HG03139 (cell line): ENCODE measurements at regions not wholly inside any gene's neighbourhood (a gene's known extent, or its start where the extent isn't known, plus 50 kb on each side); places are given as distances from the start of the nearest gene placed in this dataset.

ENCODE experiments used
- ATAC-seq: cut with Tn5 transposase; IDR thresholded peaks from one replicate; pipeline ENCODE4 v1.9.1; 2021; ENCODE audit not compliant: unreplicated experiment

DNA sequence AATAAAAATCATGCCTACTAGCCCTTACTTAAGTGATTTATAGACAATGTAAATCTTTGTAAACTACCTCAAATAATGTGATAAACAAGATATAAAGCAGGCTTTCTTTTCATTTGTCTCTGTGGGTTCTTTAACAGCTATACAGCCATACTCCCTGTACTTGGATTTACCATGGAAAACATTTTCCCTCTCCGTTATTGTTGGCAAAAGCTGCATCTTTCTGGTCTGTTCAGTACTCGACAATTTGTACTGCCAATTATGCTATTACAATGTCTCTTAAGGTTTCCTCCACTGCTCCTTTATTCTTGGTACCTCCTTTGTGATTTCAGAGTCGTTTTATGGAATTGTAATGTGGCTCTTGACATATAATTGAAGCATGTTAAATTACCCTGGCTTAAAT is 426.3 kb upstream of the PKDCC start:
- no peak for ATAC-seq

DNA sequence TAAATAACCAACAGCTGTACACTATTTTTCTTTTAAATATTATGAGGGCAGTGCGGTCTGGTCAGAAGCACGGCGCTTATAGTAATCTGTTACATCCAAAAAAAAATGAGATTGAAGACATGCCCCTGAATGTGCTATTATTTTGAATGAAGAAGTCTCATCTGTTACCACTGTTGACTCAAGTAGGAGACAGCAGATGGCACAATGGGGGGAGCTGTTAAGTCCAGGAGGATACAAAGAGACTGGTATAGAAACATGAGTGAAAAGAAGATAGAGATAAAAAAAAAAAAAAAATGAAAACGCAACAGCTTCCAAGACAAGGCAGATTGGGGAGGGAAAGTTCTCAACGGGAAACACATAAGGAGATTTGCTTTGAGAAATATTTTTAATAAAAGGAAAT is 425.5 kb upstream of the PKDCC start:
- no peak for ATAC-seq

DNA sequence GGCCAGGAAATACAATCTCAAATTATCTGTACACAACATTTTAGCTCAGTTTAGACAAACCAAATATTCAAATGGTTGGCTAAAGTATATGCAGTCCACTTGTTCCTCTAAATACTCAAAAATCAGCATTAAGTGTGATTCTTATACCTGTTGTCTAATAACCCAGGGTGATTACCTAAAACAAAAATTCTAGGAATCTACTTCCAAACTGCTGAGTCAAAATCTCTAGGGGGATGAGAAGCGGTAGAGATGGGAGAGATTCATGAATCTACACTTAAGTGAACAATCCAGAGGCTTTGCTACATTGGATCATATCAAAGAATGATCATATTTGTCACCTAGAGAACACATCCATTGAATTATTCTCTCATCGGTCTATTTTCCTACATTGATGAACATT is 420.9 kb upstream of the PKDCC start:
- ATAC-seq = no peak

DNA sequence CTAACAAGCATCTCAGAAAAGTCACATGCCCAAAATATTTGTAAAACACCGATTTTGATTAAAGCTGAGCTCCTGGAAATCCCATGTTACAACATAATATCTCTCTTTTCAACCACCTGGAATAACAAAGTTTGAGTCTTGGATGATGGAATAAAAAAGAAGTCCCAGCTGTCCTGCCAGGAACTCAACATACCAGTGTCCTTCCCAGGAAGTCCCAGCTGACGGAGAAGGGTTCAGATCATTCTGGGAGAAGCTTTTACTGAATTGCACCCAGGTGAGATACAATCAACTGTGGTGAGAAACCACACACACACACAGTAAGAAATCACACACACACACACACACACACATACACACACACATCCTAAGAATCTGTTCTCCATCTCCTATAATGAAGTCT is 413.1 kb upstream of the PKDCC start:
- ATAC-seq = no peak

DNA sequence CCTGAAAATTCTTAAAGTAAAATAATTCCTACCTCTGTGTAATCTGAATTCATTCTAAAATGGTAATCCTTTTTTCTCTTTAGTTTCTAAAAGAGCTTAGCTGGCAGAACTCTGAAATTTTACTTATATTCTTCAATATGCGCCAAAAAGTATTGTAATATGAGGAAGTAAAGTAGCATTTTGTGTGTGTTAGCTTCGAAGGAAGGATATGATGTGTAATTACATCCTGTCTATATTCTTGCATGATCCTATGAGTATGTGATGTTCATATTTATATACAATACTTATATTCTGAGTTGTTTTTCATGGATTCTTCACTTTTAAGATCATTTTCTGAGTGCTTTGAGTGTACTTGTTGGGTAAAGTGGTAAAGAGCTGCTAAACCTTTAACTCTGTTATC is 402.9 kb upstream of the PKDCC start:
- ATAC-seq = no peak

DNA sequence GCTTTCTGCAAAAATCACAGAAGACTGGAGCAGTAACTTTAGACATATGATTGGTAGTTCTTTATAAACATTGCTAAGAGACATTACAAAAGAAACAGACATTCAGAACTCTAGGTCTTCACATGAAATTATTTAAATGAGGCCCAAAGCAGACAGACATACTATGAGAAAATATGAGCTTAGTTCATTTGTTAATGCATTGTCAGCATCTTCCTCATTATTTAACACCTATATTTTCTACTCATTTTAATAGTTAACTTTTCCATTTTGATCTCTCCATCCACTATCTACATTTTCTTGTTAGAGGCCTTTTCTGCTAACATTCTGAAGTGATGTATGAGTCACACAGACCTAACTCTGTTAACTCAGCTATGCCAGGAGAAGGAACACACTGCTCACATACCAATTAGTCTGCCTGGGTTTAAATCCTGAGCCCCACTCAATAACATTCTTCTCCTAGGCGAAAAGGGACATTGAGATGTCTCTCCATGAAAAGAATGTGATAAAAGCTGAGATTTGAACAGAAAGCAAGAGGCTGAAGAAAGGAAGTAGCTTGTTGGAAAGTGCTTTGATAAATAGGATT is 400.3 kb upstream of the PKDCC start:
- ATAC-seq = no peak

DNA sequence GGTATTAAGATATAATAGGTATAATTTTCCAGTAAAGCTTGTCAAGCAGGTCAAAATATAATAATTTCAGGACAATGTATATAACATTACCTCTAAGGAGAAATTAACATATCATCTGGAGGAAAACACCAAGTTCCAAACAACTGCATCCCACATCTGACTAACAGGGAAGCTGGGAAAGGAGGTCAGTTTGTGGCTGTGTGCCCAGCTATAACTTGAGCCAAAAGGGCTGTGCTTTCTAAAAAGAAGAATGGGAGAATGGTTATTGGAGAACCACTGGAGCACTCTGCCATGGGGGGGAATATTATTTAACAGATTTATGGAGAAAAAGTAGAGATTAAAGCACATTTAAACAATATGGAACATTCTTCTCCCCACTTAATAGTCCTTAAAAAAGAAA is 390.6 kb upstream of the PKDCC start:
- ATAC-seq = no peak

DNA sequence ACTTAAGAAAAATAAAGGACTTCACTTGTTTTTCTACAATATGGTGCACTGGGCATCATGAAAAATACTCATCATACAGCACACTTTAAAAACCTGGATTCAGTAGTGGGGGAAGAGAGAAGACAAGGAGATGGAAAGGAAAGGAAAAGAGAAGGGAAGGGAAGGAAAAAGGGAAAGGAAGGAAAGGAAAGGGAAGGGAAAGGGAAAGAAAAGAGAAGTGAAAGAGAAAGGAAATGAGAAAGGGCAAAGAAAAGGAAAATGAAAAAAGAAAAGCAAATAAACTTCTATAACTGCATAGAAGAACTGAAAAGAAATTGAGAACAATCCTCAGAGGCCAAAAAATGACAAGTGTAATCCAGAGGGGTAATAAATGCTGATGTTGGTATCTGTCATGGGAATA is 388.1 kb upstream of the PKDCC start:
- no peak for ATAC-seq

DNA sequence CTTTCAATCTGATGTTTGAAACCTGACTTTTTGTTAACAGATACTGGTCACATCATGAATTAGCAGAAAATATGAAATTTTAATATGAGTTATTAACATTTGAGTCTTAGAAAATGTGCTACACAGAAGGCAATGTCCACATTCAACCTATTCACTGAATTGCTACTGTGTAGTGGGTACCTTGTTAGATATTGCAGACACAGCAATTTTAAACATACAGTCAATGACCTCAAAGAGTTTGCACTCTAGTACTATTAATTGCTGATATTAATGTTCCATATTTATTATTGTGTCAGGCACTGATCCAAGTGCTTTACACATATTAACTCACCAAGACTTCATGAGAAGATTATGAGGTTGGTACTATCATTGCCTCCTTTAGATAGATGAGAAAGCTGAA is 385.4 kb upstream of the PKDCC start:
- ATAC-seq = no peak

DNA sequence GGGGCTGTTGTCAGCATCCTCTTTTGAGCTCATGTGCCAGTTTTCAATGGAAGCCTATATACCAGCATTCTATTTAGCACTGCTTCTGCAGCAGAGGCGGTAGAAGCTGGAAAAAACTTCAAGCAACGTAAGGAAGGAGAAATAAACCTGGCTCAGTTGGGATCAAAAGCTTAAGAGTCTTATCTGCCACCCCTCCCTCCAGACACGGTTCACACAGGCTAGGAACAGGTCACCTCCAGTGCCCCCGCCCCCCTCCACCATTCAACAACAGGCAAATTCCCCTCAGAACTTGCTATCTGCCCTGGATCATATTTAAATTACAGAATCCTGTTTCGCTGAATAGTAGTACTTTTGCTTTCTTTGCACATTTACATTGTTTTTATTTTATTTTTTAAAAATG is 384.8 kb upstream of the PKDCC start:
- ATAC-seq = no peak

DNA sequence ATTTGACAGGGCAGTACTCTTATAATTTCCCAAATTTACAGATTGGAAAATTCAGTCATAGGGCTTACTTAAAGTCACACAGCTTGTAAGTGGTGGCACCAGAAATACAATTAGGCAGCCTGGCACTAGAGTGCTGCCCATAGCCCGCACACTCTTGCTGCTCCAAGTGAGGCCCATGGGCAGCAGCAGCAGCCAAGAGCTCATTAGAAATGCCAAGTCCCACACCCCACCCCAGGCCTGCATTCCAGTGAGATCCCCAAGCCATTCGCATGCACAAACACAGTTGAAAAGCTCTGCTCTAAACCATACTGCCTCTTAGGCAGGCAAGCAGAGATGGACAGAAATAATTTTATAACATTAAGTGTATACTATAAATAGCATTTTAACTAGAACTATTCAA is 379.3 kb upstream of the PKDCC start:
- ATAC-seq = no peak

DNA sequence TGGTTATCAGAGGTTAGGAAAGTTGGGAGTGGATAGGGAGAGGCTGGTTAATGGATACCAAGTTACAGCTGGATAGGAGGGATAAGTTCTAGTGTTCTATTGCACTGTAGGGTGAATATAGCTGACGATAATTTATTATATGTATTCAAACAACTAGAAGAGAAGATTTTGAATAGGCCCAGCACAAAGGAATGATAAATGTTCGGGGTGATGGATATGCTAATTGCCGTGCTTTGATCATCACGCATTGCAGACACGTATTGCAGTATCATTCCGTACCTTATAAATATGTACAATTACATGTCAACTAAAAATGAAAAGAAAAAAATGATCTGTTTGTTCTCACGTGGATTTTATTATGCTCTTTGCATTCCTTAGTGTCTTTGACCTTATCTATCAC is 369.2 kb upstream of the PKDCC start:
- ATAC-seq = no peak

DNA sequence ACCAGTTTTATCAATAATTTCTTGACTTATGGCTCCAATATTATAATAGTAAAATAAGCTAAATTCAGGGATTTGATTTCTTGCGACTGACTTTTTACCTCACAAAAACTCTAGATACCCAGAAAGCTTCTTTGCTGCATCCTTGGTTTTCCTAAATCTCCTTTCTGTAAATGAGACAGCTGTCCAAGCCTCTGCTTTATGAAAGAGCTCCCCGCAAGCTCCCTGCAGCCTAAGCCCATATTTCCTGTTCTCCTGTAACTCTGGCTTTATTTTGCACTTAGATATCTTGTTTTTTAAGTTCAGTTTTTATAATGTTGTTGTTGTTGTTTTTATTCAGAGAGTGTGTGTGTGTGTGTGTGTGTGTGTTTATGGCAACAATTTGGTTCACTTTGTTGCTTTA is 361.7 kb upstream of the PKDCC start:
- ATAC-seq = no peak

DNA sequence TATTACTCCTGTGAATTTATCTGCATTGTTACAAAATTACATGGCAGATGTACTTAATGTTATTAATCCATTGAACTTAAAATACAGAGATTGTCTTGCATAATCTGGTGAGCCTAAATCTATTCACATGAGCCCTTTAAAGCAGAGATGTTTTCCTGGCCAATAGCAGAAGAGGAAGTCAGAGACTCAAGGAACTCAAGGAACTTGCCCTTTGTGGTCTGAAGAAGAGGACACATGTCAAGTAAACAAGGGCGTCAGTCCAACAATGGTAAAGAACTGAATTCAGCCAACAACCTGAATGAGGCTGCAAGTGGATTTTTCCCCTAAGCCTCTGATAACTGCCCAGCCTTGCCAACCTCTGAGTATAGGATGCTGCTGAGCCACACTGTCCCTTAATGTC is 356.3 kb upstream of the PKDCC start:
- ATAC-seq = no peak

DNA sequence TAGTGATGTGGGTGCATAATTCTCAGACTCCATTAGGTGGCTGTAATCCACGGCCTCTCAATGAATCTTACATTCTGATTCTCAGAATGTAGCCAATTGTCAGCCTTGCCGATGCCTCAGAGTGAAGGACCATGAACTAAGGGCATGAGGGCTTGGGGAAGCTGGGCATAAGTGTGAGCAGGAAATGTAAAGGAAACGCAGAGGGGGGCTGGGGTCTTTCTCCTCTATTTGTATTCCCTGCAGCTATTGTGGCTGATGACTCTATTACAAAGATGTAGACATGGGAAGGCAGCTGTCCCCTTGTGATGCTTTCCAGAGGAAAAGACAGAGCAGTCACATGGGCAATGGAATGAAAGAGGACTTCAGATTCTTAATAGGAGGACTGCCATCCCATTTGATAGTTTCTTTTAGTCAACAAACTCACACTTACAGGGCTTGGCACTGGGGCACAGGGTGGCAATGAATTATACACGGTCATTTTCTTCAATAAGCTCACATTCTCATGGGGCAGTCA is 353.2 kb upstream of the PKDCC start:
- no peak for ATAC-seq

DNA sequence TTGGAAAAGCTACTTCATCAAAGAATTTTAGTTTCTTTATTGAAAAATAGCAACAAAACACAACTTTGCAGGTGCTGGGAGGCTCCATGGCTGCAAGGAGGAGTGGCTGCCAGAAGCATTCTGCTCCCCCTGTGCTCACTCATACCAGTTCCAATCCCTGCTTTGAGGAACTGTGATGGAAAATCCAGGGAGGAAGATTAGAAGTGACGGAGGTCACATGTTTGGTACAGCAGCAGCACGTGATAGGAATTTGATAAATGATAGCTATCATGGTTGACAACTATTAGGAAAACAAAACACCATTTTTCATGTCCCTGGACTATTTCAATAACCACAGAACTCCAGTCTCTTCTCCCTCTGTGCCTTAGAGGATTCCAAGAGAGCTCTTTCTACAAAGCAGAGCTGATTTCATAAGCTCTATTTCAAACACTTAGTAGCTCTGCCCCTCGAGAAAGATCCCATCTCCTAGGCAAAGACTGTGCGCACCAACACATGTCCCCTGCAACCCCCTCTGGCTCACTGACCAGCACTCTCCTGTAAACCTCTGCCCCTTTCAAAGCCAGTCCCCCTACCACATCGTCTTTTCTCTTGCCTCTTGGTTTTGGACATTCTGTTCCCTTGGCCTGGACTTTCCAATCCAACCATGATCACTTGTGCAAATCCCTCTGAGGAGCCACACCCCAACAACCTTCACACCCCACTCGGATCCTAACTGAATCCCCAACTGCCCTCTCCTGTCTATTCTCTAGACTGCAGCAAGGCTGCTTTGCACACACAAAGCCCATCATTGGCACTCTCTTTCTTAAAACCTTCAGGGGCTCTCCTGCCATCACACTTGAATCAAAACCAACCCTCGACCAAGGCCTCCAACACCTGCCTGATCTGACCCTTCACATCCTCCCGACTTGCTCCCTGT is 352.4 kb upstream of the PKDCC start:
- ATAC-seq = no peak

DNA sequence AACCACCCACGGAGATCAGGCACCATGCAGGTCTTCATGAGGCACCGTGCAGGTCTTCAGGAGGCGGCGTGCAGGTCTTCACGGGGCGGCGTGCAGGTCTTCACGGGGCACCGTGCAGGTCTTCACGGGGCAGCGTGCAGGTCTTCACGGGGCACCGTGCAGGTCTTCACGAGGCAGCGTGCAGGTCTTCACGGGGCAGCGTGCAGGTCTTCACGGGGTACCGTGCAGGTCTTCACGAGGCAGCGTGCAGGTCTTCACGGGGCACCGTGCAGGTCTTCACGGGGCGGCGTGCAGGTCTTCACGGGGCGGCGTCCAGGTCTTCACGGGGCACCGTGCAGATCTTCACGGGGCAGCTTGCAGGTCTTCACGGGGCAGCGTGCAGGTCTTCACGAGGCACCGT is 350.4 kb upstream of the PKDCC start:
- ATAC-seq = no peak

DNA sequence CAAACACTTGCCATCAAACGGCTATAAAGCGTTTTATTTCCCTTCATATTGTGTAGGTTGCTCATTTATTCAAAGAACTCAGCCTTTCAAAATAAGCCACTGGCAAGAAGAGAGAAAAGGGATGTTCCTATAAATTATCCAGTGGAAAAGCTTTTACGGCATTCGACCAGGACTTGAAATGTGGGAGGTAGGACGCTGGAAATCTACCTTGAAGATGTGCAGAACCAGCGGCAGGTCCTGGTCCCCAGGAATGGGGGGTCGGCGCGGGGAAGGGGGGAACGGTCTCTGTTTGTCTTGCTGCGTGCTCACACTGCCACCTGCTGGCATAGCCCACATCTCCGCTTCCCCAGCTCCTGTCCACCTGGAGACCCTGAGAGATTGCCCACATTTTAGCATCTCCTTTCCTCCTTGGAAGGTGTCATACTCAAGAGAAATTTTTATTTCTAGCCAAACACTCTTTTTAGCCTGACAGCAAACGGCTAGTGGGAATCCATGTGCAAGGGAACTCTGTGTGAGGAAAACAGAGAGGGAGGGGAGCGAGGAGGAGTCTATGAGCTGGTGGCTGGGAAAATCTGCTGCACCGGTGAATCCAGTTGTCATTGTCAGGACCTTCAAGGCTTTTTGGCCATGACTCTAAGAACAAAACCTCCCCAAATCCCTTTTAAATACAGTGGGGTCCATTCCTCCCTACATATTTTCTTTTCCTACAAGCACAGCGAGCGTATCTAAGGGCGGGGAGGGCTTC is 349.0 kb upstream of the PKDCC start:
- ATAC-seq = no peak

DNA sequence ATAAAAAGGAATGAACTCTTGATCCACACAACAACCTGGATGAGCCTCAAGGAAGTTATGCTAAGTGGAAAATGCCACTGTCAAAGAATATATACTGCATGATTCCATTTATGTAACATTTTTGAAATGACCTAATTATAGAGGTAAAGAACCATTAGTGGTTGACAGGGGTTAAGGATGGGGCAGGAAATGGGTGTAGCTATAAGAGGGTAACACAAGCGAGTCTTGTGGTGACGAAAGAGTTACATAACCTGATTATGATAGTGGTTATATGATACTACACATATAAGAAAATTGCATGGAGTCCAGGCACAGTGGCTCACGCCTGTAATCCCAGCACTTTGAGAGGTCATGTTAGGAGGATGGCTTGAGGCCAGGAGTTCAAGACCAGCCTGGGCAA is 346.6 kb upstream of the PKDCC start:
- ATAC-seq = no peak

DNA sequence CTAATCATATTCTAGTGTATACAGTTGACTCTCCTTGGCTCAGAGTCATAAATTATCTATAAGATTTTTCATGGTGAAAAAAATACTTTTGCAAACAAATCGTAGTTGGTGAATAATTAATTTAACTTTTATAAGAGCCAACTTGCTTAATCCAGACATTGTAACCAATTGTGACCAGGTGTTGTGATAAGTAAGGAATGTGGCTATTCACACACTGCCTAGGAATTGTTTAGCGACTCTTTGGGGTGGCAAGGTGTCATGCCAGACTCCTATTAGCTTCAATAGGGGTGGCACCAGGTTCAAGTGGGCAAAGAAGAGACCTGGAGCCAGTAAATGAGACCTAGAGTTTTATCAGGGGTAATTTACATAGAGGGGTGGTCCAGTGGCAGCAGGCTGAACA is 344.7 kb upstream of the PKDCC start:
- ATAC-seq = no peak

DNA sequence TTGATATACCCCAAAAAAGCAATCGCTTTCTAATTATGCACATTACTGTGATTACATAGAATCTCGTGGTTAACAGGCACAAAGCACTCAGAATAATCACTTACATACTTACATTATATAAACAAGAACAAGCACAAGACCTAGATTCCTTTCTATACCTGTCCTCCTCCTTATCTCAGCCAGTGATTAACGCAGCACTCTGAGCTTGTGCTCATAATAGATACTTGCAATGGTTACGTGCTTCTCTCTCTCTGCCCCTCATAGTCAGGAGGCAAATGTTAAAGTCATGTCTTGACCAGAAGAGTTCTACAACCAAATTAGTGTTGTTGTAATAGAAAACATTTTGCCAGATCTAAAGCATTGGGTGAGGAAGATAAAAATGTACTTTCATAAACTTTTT is 342.2 kb upstream of the PKDCC start:
- no peak for ATAC-seq

DNA sequence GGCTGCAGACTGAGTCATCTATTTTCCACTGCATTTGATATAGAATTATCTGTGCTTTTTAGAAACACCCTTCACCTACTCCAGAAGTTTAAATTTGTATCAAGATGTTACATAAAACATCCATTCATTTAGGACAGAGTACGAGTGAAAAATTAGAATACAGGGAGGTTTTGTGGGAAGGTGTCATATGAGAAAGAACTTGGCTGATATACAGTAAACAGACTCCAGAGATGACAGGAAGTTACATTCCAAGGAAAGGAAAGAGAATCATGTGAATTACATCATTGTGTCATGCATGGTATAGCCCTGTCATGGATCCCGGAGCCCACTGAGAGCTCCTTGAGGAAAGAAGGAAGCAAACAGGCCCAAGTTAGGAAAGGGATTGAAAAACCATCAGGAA is 341.5 kb upstream of the PKDCC start:
- no peak for ATAC-seq
